ENCODE measurements at regions not wholly inside any gene's neighbourhood (a gene's known extent, or its start where the extent isn't known, plus 50 kb on each side); places are given as distances from the start of the nearest gene placed in this dataset.
"Not testable (repeated sequence)": the region's sequence is repeated elsewhere in the genome, so short reads cannot be mapped to it uniquely, and the experiment has no call there.

GRCh38 chr14:39607978-39608377 lies 175.7 kb upstream of the FBXO33 start:
- no peaks in the 10 kb centered on the region for H3K36me3 ChIP-seq
- no peaks in the 10 kb centered on the region for H3K9me3 ChIP-seq
- no peak overlapping the region for H3K4me3 ChIP-seq
- intact Hi-C loops (cut with DNase I) = no loop called here
- DNase-seq (no peak), ATAC-seq (no peak)
- no peak overlapping the region for H3K27ac ChIP-seq
- no peaks in the 10 kb centered on the region for H3K27me3 ChIP-seq
- 92 to 98% (median 95%) methylated on average over 1 of the region's 1 CpG for WGBS, 4 donors
- TF ChIP-seq CTCF (IDR thresholded peaks at IDR 0.05) = no peak
- no peaks in the 10 kb centered on the region for H3K4me1 ChIP-seq

- WGBS, 4 donors = 73 to 84% (median 80%) methylated on average over 1 of the region's 1 CpG
- Histone ChIP-seq H3K9me3 (peaks cover 0 to 16% (median 0%) of the 10 kb centered on the region in 12 donors), H3K27ac (no peak overlapping the region), H3K4me3 (no peak overlapping the region), H3K36me3 (no peaks in the 10 kb centered on the region), H3K4me1 (no peaks in the 10 kb centered on the region), H3K27me3 (no peaks in the 10 kb centered on the region)
- no peak for DNase-seq
- intact Hi-C loops (cut with DNase I) = no loop called here
- TF ChIP-seq CTCF (IDR thresholded peaks at IDR 0.05) = no peak
- TF ChIP-seq POLR2A (IDR thresholded peaks at IDR 0.05) = no peak
- ATAC-seq = no peak
Observed at GRCh38 chr14:39603942-39604341, 171.7 kb upstream of the FBXO33 start.

GRCh38 chr14:39593377-39593776 lies 161.1 kb upstream of the FBXO33 start:
- intact Hi-C loops (cut with DNase I) = no loop called here
- ATAC-seq (no peak), DNase-seq (no peak)
- no peak overlapping the region for H3K27ac ChIP-seq
- WGBS, 4 donors = 73 to 77% (median 74%) methylated on average over 2 of the region's 2 CpGs
- H3K9me3 ChIP-seq = peaks cover 0 to 12% (median 0%) of the 10 kb centered on the region in 12 donors
- no peaks in the 10 kb centered on the region for H3K27me3 ChIP-seq
- no peaks in the 10 kb centered on the region for H3K36me3 ChIP-seq
- no peaks in the 10 kb centered on the region for H3K4me1 ChIP-seq
- no peak for TF ChIP-seq CTCF (IDR thresholded peaks at IDR 0.05)
- no peak for TF ChIP-seq POLR2A (IDR thresholded peaks at IDR 0.05)
- H3K4me3 ChIP-seq = no peak overlapping the region

- no peak for TF ChIP-seq CTCF (IDR thresholded peaks at IDR 0.05)
- TF ChIP-seq POLR2A (IDR thresholded peaks at IDR 0.05) = no peak
- DNase-seq (no peak), ATAC-seq (no peak)
- Histone ChIP-seq H3K27ac (no peak overlapping the region), H3K9me3 (peaks cover 0 to 10% (median 0%) of the 10 kb centered on the region in 12 donors), H3K4me1 (no peaks in the 10 kb centered on the region), H3K36me3 (no peaks in the 10 kb centered on the region), H3K27me3 (no peaks in the 10 kb centered on the region), H3K4me3 (no peak overlapping the region)
- 51 to 66% (median 55%) methylated on average over 2 of the region's 2 CpGs for WGBS, 4 donors
- intact Hi-C loops (cut with DNase I) = no loop called here
Observed at GRCh38 chr14:39592116-39592789, 160.0 kb upstream of the FBXO33 start.

- H3K27ac ChIP-seq; intact Hi-C loops (cut with DNase I); H3K27me3 ChIP-seq; H3K4me1 ChIP-seq; H3K4me3 ChIP-seq; H3K9me3 ChIP-seq; ATAC-seq; H3K36me3 ChIP-seq: not testable (repeated sequence)
- 86 to 94% (median 94%) methylated on average over 19 to 21 of the region's 21 CpGs for WGBS, 4 donors
- DNase-seq = peak in 1 of 5 donors; percentile 40
Observed at GRCh38 chr14:39589882-39590281, 157.6 kb upstream of the FBXO33 start.
